ENCODE measurements at regions not wholly inside any gene's neighbourhood (a gene's known extent, or its start where the extent isn't known, plus 50 kb on each side); places are given as distances from the start of the nearest gene placed in this dataset.

- TF ChIP-seq CTCF (IDR thresholded peaks at IDR 0.05) (no peak), POLR2A (IDR thresholded peaks at IDR 0.05; ENCODE audit: low read length) (no peak), JUN (IDR thresholded peaks at IDR 0.05) (no peak), ESRRA (IDR thresholded peaks at IDR 0.05; ENCODE audit: borderline replicate concordance, low read length) (no peak)
Observed at GRCh38 chr1:78787544-78787943, 137.9 kb downstream of the IFI44 start.

Measured in A549 (cell line).